ENCODE measurements at regions not wholly inside any gene's neighbourhood (a gene's known extent, or its start where the extent isn't known, plus 50 kb on each side); places are given as distances from the start of the nearest gene placed in this dataset.
A peak's percentile ranks its signal among the peaks of the same experiment; 100 is the strongest.
"Not testable (repeated sequence)": the region's sequence is repeated elsewhere in the genome, so short reads cannot be mapped to it uniquely, and the experiment has no call there.

GRCh38 chr10:25869609-25870008 lies 64.4 kb upstream of the MYO3A start:
- DNase-seq, result no peak

DNA sequence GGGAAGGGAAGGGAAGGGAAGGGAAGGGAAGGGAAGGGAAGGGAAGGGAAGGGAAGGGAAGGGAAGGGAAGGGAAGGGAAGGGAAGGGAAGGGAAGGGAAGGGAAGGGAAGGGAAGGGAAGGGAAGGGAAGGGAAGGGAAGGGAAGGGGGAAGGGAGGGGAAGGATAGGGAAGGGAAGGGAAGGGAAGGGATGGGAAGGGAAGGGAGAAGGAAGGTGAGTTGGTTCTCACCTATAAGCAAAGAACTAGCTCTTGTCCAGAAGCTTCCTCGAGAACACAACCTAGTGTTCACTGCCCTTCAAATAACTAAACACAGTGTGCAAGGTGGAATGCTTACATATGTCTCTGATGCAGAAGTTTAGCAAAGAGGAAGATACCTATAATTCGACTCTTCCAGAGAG lies 59.6 kb upstream of the MYO3A start:
- not testable (repeated sequence) for DNase-seq

GRCh38 chr10:25875556-25876165 lies 58.4 kb upstream of the MYO3A start:
- DNase-seq, result peak; percentile 54

GRCh38 chr10:25877296-25877695 lies 56.7 kb upstream of the MYO3A start:
- DNase-seq, result no peak

Measured in fibroblast of skin of right biceps (primary cell).